Medulla oblongata (tissue), 1 donor: ENCODE measurements at regions not wholly inside any gene's neighbourhood (a gene's known extent, or its start where the extent isn't known, plus 50 kb on each side); places are given as distances from the start of the nearest gene placed in this dataset.
A peak's percentile ranks its signal among the peaks of the same experiment; 100 is the strongest.

Experiments
- DNase-seq: peaks from one replicate; pipeline ENCODE4 v3.0.0-alpha.2; 2015; ENCODE audit errors: extremely low spot score

GRCh38 chr3:124491875-124492274 is 238.4 kb upstream of the UMPS start:
- DNase-seq = no peak

DNA sequence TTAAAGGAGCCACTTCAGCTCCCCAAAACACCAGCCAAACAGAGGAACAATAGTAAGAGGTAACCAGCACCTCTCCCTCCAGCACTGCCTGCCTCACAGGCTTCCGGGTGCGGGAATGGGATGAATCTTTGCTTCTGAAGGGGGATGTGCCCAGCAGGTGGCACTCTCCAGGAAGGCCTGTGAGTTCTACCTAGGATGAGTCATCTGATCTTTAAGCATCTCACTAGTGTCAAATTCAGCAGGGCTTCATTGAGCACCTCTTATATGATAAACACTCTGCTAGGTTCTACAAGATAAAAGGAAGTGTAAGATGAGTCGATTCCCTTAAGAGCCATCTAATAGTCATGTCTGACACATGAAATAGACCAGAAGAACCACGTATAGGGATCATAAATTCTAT is 237.4 kb upstream of the UMPS start:
- peak; percentile 32 for DNase-seq

DNA sequence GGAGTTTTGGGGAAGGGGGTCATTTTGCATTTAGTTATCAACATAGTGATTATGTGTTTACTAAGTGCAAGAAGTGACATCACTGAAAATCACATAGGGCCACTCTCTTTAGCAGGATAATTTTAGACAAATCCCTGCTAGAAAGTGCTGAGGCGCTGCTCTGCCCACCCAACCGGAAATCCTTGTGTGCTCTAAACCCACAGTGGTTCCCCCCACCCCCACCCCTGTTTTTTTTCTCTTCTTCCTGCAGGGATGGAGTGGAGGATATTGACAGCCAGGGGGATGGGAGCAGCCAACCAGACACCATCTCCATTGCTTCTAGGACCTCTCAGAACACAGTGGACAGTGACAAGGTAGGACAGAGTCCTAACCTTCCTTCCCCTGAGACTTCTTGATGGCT is 234.2 kb upstream of the UMPS start:
- no peak for DNase-seq

DNA sequence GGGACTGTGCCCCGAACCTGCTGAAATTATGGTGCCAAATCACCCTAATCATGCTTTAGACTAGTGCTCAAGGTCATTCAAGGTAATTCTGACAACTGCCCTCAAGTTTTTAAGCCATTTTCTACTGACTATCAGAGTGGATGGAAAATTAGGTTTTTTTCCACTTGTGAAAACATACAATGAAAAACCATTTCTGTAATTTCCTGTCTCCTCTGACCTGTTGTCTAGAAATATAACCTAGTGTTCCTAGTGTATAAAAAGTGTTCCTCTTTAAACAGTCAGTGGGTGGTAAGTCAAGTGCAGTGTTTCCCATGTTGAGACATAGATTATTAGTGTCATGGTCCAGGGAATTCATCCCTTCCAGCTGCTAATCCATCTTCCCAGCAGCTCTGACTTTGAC is 232.8 kb upstream of the UMPS start:
- DNase-seq = no peak

GRCh38 chr3:124498891-124499290 is 231.4 kb upstream of the UMPS start:
- DNase-seq = no peak

DNA sequence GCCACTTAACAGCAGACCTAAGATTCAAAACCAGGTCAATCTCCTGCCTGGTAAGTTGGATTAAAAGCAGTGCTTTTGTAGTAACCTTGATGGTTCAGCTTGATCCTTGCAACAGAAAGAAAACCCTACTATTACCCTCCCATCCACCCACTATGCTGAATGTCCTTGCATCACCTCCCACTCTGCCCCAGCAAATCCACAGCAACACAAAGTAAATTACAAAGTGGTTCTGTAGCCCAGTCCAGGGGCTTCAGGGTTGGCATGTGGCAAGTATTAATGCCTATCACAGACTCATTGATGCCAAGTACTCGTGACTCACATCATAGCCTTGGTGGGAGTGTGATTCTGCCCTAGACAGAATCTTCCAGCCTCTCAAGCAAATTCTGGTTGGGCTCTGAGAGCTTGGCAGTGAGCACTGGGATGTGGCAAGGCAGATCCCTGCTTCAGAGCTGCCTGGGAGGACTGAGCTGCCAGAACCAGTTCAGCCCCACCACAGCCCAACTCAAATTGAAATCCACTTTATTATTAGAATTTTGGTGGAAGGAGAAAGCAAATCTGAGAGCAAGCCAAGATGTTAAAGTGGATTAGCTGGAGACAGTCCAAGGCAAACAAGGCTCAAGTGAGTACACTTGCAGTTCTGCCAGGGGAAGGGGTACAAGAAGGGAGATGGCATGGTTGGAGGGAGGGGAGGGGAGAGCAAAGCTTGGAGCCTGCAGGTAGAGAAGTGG is 225.8 kb upstream of the UMPS start:
- peak; percentile 53 for DNase-seq

GRCh38 chr3:124509884-124510283 is 220.4 kb upstream of the UMPS start:
- DNase-seq = no peak

GRCh38 chr3:124510290-124510689 is 220.0 kb upstream of the UMPS start:
- DNase-seq = no peak

DNA sequence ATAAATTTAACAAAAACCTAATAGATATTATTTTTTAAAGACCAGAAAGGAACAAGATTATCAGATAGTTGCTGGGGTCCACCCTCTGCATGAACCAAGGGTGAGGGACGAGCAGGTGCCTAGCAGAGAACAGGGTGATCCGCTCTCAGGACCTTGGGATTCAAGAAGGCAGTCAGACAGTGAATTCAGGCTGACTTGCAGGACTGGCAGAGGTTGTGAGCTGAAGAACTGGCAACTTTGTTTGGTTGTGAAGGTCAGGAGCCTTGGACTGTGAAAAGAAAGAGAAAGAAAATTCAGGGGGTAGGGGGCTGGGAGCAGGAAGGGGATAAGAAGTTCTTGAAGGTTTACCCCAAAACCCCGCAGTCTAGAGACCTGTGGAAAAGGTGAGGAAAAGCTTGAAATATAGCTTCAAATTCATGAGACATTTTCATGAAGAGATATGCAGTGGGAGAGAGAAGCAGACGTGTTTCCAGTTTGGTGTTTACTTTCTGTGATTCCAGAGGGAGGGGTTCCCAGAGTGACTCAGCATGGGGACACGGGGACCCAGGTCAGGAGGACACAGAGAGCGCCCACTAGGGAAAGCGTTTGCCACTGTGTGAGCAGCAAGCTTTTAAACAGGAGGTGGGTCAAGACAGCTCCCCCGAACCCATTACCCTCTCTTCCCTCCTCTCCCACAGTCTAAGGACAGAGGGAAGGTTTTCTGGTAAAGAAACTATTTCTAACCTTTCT is 217.2 kb upstream of the UMPS start:
- DNase-seq = peak; percentile 19

GRCh38 chr3:124513610-124513997 is 216.6 kb upstream of the UMPS start:
- DNase-seq = no peak

GRCh38 chr3:124514683-124515082 is 215.6 kb upstream of the UMPS start:
- DNase-seq = peak; percentile 55

GRCh38 chr3:124516333-124516732 is 213.9 kb upstream of the UMPS start:
- no peak for DNase-seq

GRCh38 chr3:124517306-124517705 is 212.9 kb upstream of the UMPS start:
- no peak for DNase-seq

- no peak for DNase-seq
Observed at GRCh38 chr3:124518350-124518749, 211.9 kb upstream of the UMPS start.

- no peak for DNase-seq
Observed at GRCh38 chr3:124519591-124520194, 210.6 kb upstream of the UMPS start.

DNA sequence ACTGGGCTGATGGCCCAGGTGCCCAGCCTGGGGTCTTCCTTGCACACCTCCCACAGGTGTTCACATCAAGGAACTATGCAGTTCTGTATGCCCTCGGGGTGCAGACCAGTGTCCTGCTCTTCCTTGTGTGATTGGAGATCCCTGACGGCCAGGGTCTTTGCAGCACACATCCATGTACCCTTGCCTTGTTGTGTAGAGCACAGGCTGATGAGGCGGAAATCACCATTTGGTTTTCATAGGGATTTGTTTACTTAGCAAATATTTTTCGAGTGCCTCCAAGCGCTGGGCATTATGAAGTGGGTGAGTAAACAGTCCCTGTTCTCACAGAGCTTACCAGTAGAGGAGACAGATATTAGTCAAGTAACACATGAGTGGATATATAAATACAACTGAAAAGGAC is 209.3 kb upstream of the UMPS start:
- DNase-seq = no peak

- no peak for DNase-seq
Observed at GRCh38 chr3:124522082-124522625, 208.1 kb upstream of the UMPS start.

DNA sequence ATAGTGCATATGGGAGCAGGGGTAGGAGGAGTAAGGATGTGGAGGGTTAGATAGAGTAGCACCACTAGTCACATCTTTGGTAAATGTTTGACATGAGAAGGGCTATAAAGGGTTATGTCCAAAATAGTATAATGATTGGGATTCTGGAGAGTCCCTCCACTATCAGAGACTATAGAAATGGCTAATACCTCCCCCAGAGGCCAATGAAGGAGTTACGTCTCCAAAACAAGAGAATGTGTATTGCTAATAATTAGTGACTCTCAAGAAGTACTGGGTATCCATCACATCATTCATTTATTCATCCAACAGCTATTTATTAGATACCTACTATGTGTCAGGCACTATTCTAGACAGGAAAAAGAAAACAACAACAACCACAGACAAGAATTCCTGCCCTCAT is 203.7 kb upstream of the UMPS start:
- DNase-seq = no peak

- peak; percentile 79 for DNase-seq
Observed at GRCh38 chr3:124529826-124530571, 200.3 kb upstream of the UMPS start.

GRCh38 chr3:124530916-124531315 is 199.3 kb upstream of the UMPS start:
- DNase-seq = no peak

DNA sequence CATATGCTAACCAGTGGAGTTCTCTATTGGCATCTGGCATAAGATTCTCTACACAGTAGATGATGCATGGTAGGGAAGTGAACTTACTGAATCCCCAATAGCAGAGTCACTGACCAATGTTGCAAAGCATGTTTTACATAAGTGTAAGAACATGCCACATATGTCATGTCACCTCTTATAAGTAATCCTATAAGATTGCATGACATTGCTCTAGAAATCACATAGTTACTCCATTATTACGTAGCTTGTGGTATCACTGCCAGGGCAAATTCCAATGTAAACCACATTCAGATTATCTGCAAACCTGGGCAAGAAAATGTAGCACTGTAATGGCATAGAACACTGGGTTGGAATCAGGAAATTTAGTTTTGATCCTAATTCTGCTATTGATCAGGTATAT is 198.2 kb upstream of the UMPS start:
- DNase-seq = no peak

GRCh38 chr3:124535306-124535705 is 194.9 kb upstream of the UMPS start:
- no peak for DNase-seq
